Brain microvascular endothelial cell (primary cell): ENCODE measurements at regions not wholly inside any gene's neighbourhood (a gene's known extent, or its start where the extent isn't known, plus 50 kb on each side); places are given as distances from the start of the nearest gene placed in this dataset.

Experiments
- DNase-seq: peaks from one replicate; pipeline ENCODE4 v3.0.0-alpha.2; 2020
- H3K27ac ChIP-seq: fragments of 250-450 bp; sonication (Bioruptor Pico); 2 replicates; pipeline ENCODE4 v1.5.1; 2020; ENCODE audit warnings: mild to moderate bottlenecking, moderate library complexity
- H3K27me3 ChIP-seq: fragments of 250-450 bp; sonication (Bioruptor Pico); replicated peaks from 2 replicates; pipeline ENCODE4 v1.5.1; 2020; ENCODE audit warnings: mild to moderate bottlenecking
- H3K36me3 ChIP-seq: fragments of 250-450 bp; sonication (Bioruptor Pico); replicated peaks from 2 replicates; pipeline ENCODE4 v1.5.1; 2020; ENCODE audit warnings: mild to moderate bottlenecking
- H3K4me3 ChIP-seq: 2 replicates; pipeline ENCODE4 v1.5.1; 2011; ENCODE audit warnings: low read depth, mild to moderate bottlenecking, control low read depth, low read length, moderate library complexity
- CTCF ChIP-seq: IDR thresholded peaks from 2 replicates; pipeline ENCODE4 v1.5.1; 2011; ENCODE audit warnings: low read depth, mild to moderate bottlenecking, moderate library complexity, low read length, control low read depth, inconsistent platforms; ENCODE audit errors: missing control alignments
- in situ Hi-C: cut with HindIII; loops from 2 replicates; pipeline ENCODE4 v1.10.0; 2017; ENCODE audit warnings: low sequenced_read_pairs, low pct_ligation_motif_present

DNA sequence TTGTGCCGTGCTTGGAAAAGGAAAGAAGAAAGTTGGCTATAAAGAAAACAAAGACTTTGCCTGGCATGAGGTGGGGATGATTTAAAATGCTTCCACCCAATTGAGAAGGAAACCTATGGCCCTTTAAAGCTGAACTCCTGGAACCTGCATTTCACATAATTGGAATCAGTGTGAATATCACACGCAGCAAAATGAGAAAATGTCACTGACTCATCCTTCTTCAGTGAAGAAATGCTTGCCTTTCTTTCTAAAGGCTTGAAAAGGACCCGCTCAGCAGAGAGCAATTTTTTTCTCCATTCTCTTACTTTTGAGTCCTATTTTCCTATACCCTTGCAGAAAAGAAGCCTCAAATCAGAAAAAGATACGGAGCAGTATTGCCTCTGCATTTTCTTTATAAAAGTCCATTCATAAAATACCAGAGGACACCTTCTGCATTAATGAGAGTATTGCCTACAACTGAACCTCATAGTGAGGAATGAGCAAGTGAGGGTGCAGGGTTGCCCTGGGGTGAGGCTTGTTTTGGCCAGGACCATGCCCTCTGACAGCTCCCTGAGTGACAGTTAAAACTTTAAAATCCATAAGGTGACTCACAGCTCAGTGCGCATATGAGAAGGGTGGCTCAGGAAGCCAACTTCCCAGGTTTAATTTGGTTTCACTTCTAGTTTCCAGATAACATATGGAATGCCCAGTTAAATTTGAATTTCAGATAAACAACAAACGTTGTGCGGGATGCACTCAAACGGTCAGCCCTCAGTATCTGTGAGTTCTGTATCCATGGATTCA, 191.9 kb upstream of the GYPC start:
- H3K27ac ChIP-seq, result no peak overlapping the region
- DNase-seq, result no peak
- no peak overlapping the region for H3K4me3 ChIP-seq
- H3K36me3 ChIP-seq, result no peaks in the 10 kb centered on the region
- in situ Hi-C loops, result no loop called here
- H3K27me3 ChIP-seq, result no peaks in the 10 kb centered on the region
- no peak for TF ChIP-seq CTCF

DNA sequence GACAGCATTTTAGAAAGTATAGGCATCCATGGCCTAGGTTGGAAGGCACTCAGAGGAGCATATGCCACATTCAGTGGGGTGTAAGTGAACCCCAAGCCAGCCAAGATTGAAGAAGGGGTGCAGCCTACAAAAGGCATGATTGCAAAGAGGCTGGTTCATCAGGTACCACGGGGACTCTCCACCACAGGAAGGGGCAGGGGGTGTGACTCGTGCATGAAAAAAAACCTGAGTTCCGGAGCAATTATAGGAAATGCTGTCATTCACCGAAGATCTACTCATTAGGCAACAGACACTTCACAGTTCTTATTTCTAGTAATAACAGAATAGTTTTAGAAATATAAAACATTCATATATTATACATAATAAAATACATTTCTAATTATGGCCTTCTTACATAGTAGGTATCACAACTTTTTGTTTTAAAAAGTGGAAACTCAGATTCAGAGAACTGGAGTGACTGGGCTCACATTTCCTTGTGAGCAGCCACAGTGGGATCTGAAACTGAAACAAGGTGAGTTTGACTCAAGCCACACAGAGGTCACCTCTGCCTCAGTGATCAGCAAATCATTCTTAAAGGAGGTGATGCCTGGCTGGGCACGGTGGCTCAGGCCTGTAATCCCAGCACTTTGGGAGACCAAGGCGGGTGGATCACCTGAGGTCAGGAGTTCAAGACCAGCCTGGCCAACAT, 188.4 kb upstream of the GYPC start:
- no peak overlapping the region for H3K27ac ChIP-seq
- TF ChIP-seq CTCF, result no peak
- no peak overlapping the region for H3K4me3 ChIP-seq
- H3K27me3 ChIP-seq, result no peaks in the 10 kb centered on the region
- H3K36me3 ChIP-seq, result no peaks in the 10 kb centered on the region
- in situ Hi-C loops, result no loop called here
- no peak for DNase-seq

GRCh38 chr2:126475031-126475430, 180.9 kb upstream of the GYPC start:
- no peak for DNase-seq
- Histone ChIP-seq H3K27ac (no peak overlapping the region), H3K36me3 (no peaks in the 10 kb centered on the region), H3K4me3 (no peak overlapping the region), H3K27me3 (no peaks in the 10 kb centered on the region)
- in situ Hi-C loops, result no loop called here
- no peak for TF ChIP-seq CTCF

DNA sequence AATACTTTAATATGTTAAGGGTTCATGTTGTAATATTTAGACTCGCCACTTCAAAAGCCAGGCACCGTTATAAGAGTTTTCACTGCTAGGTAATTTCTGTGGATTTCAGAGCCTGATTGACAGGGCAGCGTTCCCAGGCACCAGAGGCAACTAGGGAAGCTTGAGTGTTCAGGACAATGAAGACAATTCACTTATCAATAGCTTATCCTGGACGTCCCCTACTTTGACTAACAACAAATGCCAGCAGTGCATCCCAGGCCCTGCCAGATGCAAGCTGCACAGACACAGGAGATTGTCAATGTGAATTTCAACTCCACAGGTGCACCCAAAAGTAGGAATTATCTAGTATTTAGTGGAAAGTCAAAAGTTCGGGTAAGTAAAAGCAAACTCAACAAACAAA, 179.3 kb upstream of the GYPC start:
- DNase-seq, result no peak
- TF ChIP-seq CTCF, result no peak
- Histone ChIP-seq H3K27ac (no peak overlapping the region), H3K27me3 (no peaks in the 10 kb centered on the region), H3K36me3 (no peaks in the 10 kb centered on the region), H3K4me3 (no peak overlapping the region)
- in situ Hi-C loops, result no loop called here

DNA sequence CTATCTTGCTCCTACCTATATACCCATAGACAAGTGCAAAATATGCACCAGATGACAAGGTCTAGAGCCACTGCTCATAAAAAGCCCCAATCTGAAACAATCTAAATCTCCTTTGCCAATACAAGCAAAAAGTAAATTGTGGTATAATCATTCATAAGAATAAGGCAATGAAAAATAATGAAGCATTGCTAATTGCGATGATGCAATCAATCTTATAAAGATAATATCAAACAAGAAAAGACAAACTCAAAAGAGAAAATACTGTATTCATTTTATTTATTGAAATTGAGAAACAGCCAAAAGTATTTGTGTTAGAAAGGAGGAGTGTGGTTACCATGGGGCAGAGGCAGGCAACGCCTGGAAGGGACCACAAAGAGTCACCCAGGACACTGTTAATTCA, 175.9 kb upstream of the GYPC start:
- Histone ChIP-seq H3K4me3 (no peak overlapping the region), H3K27me3 (no peaks in the 10 kb centered on the region), H3K36me3 (no peaks in the 10 kb centered on the region), H3K27ac (no peak overlapping the region)
- no peak for DNase-seq
- in situ Hi-C loops, result no loop called here
- no peak for TF ChIP-seq CTCF
